SIG-M5 treated with dmso at 0.1 percent for 504 hours (cell line): ENCODE measurements at regions not wholly inside any gene's neighbourhood (a gene's known extent, or its start where the extent isn't known, plus 50 kb on each side); places are given as distances from the start of the nearest gene placed in this dataset.
"Not testable (repeated sequence)": the region's sequence is repeated elsewhere in the genome, so short reads cannot be mapped to it uniquely, and the experiment has no call there.

Experiments used
- DNase-seq: peaks from one replicate; lab custom pipeline; 2025; ENCODE audit not compliant: unreplicated experiment; lab: John Stamatoyannopoulos, UW

GRCh38 chr16:59596693-59597092, 862.6 kb upstream of the GOT2 start:
- DNase-seq: no peak

- no peak for DNase-seq
Observed at GRCh38 chr16:59593194-59593661, 859.1 kb upstream of the GOT2 start.

- DNase-seq: no peak
Observed at GRCh38 chr16:59591480-59591879, 857.4 kb upstream of the GOT2 start.

GRCh38 chr16:59590845-59591244, 856.7 kb upstream of the GOT2 start:
- no peak for DNase-seq

GRCh38 chr16:59586331-59586730, 852.2 kb upstream of the GOT2 start:
- DNase-seq: no peak

- no peak for DNase-seq
Observed at GRCh38 chr16:59574296-59574695, 840.2 kb upstream of the GOT2 start.

- no peak for DNase-seq
Observed at GRCh38 chr16:59573528-59574271, 839.6 kb upstream of the GOT2 start.

GRCh38 chr16:59567496-59567895, 833.4 kb upstream of the GOT2 start:
- DNase-seq: no peak

GRCh38 chr16:59566446-59566845, 832.3 kb upstream of the GOT2 start:
- no peak for DNase-seq

GRCh38 chr16:59558679-59559078, 824.6 kb upstream of the GOT2 start:
- no peak for DNase-seq

GRCh38 chr16:59552164-59552563, 818.0 kb upstream of the GOT2 start:
- DNase-seq: no peak

GRCh38 chr16:59545721-59546120, 811.6 kb upstream of the GOT2 start:
- DNase-seq: no peak

- no peak for DNase-seq
Observed at GRCh38 chr16:59543641-59544040, 809.5 kb upstream of the GOT2 start.

GRCh38 chr16:59540621-59541020, 806.5 kb upstream of the GOT2 start:
- DNase-seq: no peak

GRCh38 chr16:59535298-59535697, 801.2 kb upstream of the GOT2 start:
- no peak for DNase-seq

GRCh38 chr16:59527206-59527997, 793.3 kb upstream of the GOT2 start:
- no peak for DNase-seq

GRCh38 chr16:59522826-59523225, 788.7 kb upstream of the GOT2 start:
- no peak for DNase-seq

- not testable (repeated sequence) for DNase-seq
Observed at GRCh38 chr16:59518721-59519120, 784.6 kb upstream of the GOT2 start.

- DNase-seq: no peak
Observed at GRCh38 chr16:59514651-59515050, 780.5 kb upstream of the GOT2 start.

- DNase-seq: no peak
Observed at GRCh38 chr16:59510008-59510424, 775.9 kb upstream of the GOT2 start.

- DNase-seq: no peak
Observed at GRCh38 chr16:59500601-59501000, 766.5 kb upstream of the GOT2 start.

- DNase-seq: no peak
Observed at GRCh38 chr16:59487067-59487466, 753.0 kb upstream of the GOT2 start.
